OCI-M2 (cell line): ENCODE measurements at regions not wholly inside any gene's neighbourhood (a gene's known extent, or its start where the extent isn't known, plus 50 kb on each side); places are given as distances from the start of the nearest gene placed in this dataset.
"Not testable (repeated sequence)": the region's sequence is repeated elsewhere in the genome, so short reads cannot be mapped to it uniquely, and the experiment has no call there.

Experiments used
- DNase-seq: peaks from one replicate; lab custom pipeline; 2025; ENCODE audit not compliant: unreplicated experiment; lab: John Stamatoyannopoulos, UW

DNA sequence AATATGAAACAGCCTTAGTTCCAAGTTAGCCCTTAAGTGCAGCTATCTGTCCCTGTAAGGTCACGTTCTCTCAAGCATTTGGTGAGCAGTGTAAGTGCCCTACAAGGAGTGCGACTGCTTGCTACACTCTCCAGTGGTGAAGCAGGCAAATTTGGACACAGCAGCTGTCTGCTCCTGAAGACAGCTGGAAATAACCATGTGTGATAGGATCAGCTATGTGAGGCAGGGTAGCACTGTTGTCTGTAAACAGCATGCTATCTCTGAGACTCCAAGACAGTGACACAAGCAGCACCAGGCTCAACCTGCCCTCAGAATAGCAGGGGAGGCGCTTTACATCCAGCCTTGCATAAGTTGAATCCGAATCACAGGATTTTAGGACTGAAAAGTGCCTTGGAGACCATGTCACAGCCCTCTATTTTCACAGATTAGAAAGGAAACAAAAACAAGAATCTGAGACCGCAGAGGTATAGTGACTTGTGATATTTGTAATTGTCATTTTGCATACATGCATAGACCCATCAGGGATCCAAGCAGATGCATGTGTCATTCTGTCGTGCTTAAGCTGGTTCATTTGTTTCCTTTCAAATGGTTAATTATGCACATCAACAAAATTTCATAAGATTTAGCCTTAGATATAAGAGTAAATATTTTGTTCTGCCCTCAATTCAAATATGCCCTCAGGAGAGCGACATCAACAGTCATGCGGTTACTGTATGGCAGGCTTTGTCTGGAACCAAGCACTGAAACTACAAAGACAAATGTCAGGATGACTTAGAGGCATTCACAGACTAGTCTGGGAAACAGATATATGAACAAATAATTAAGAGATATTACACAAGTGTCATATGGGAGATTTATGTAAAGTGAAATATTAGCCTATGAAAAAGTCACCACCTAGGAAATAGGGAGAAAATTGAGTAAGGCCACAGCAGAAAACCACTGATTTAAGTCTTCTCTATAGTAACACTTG lies 134.9 kb upstream of the NRIP1 start:
- no peak for DNase-seq

DNA sequence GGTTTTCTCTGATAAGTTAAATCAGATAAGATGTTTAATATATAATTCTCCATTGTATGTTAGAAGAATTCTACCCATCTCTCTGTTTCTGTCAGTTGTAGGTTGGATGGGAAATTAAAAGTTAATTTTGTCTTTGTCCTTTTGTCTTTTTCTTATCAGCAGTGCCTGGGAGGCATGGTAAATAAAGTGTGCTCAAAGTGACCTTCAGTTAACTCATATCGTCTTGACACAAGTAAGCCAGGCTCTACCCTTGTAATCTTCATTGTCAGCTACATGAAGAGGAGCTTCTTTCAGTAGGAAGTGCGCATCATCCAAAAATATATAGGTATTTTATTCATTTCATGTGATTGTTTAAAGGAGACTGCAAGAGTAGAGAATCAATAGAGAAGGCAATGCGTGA lies 138.9 kb upstream of the NRIP1 start:
- DNase-seq: no peak

DNA sequence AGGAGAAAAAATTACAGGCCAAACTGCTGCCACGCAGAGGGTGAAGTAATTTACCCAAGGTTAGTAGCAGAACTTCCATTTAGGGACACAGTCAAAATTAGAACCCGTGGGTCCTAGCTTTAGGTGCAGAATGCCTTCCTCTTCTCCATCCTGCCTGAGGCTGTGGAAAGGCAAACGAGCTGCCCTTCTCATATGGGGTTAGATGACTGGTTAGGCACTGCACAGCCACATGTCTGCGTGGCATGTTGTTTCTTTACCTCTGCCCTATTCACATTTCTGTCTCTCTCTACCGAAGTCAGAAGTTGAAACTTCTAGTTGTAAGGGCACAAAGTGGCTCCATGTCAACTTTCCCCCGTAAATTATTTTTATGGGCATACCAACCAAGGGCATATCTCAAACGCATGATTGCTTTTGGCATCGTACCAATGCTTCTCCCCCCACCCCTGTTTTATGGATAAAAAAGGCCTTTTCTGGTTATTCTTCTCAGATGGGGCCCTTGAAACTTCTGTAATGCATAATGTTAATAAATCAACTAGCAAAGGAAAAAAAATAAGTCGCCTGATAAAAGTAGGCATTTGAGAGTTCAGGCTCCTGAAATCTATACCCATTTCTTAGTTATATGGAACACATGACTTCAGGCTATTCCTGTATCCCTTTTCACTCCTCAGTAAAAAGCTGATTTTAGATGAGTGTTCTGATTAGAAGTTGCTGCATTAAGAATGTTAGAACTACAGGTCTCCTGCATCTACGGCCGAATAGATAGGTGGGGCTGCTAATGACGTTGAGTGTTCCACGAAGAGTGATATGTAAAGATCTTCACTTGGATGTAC lies 139.6 kb upstream of the NRIP1 start:
- DNase-seq: no peak

DNA sequence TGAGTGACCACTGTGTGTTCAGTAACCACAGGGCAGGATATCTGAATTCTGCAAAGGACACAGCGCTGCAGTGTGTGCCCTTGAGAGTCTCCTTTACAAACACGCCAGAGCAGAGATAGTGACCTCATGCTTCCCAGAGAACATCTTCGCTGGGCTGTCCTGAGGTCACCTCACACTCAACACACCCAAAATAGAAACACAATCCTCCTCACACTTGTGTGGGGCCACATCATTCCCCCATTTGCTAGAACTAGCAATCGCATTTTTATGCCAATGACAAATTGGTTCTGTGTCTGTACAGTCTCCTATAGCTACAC lies 140.1 kb upstream of the NRIP1 start:
- no peak for DNase-seq

DNA sequence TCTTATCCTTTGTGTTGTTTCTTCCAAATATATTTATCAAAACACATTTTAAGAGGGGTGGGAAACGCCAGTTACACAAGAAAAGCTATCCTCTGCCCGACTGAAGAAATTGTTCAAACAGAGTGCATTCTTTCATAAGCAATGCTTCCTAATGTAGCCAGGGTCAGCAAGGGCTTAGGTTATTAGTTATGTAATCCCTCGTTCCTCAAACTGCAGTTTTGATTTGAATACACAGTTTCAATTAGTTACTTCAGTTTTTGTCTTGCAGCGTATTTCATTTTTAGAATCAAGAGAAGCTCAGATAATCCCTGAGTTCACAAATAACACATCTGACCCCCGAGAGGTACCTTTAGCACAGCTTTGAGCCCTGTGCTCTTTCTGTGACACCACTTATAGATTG lies 141.7 kb upstream of the NRIP1 start:
- DNase-seq: no peak

DNA sequence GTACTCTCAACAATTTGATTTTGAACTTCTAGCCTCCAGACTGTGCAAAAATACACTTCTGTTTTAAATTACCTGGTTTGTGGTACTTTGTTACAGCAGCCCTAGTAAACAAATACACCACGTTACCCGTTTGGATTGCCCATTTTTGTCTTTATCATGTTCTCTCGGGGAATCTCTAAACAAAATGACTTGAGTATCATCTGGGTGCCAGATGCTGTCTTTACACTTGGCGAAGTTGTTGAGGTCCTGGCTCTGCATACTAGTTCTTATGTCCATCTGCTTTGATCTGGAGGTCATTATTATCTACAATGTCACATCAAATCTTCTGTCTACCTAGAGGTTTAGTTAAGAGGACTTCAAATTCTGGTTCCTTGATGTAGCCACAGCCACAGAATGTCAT lies 142.4 kb upstream of the NRIP1 start:
- DNase-seq: no peak

DNA sequence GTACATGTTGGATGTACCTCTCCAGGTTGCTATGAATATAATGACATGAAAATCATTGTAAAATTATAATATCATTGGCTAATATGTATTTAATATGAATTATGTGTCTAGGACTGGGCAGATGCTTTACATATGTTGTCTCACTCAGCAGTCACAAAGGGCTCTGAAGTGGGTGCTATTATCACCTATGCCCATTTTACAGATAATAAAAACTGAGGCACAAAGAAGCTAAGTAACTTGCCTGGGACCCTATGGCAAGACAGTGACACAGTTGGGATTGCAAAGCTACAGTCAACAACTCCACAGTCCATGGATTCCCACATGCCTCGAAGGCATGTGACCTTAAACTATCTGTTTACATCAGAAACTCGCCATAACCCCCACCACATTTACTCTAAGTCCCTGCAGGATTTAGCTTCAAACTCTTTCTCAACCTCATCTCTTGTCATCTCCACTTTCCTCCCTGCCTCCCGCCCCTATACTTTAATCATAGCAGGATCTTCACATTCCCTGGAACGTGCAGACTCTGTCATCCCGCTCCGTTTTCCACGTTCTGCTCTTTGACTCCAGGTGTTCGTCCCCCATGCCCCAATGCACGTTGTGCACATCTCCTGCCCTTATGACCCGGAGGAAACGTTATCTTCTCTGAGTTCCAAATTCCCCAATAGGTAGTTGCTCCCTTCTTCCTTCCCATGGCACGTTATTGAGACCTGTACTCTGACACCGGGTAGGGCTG lies 143.0 kb upstream of the NRIP1 start:
- no peak for DNase-seq

DNA sequence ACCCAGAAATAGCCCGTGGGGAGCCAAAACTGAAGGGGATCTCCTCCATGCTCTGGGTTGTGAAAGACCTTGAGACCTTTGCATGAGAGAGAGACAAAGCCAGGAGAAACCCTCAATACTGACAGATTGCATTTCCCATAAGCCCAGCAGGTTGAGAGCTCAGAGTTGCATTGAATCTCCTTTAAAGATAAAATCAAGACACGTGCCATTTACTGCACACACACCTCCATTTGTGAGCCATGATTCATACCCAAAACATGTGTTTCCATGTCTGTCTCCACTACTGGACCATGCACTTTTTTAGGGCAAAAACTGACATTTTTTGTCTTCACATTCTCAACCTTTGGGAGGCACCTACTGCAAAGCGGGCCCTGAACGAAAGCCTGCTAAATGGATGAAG lies 144.0 kb upstream of the NRIP1 start:
- no peak for DNase-seq

DNA sequence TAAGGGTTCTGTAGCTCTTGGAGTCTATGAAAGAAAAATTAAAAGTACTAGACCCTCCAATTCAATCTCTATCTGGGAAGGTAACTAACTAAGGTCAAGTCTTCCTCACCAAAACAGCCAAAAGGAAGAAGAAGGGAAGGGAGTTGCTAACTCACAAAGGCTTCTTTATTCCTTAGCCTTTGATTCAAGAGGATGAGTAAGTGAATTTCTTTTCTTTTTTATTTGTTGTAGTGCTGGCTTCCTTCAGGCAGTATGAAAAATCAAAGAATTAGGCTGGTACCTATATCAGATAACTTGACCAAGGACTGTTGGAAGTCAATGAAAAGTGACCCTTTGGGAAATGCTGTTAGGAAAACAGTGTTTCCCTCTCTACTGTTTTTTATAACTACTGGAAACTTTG lies 144.4 kb upstream of the NRIP1 start:
- DNase-seq: no peak

DNA sequence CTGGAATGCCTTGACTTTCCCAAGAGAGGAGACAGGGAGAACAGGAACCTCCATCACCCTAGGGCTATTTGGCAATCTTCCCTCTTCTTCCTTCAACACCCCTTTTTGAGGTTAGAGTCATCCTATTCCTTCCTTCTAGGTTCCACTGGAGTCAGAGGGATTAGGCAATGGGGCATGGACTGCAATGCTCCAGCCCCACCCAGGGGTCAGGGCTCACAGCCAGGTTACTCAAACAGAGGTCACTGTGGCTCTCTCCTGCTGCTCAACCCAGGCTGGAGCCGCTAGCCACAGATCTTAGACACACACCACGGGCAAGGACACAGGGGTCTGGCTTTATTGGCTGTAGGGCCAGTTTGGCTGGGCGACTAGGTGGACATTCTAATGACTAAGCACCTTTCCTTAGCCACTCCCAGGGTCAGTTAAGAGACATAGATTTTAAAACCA lies 145.5 kb upstream of the NRIP1 start:
- no peak for DNase-seq

DNA sequence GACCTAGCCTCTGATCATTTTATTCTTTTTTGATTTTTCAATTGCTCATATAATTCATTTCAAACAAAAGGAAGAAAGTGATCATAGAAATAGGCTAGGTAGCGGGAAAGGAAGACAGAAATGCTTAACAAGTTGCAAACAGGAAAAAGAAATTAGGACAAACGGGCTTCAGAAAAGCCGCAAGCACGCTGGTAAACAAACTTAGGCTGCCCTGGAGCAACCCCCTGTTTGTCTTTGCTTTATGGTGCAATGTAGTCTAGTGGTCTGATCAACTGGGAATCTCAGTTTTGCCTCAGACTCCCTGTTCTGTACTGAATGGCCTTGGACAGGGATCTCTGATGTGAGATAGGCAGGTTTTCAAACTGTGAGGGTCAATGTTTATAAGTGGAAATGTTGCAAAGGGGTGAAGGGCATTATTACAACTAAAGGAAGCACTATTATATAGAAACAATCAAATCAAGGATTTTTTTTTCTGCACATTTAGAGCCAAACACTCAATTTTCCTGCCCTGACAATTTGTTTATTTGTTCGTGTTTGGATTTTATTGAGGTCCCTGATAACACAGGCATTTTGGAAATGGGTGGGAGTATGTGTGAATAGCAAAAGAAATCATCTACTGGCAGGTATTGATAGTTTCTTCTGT lies 146.8 kb upstream of the NRIP1 start:
- no peak for DNase-seq

DNA sequence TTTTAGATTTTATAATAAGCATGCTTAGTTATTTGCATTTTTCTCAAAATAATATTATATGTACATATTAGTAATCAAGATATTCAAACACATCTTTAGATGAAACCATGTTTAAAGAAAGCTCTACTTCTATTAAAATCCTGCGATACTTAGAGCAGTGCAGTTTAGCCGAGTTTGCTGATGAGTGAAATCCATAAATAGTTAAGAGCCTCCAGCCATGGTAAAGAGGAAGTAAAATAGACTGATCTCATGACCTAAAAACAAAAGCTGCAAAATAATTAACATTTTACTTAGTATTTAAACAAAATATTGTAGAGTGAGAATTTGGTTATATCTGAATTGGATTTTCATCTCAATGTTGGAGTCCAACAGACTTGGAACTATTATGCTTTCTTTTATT lies 147.4 kb upstream of the NRIP1 start:
- DNase-seq: no peak

DNA sequence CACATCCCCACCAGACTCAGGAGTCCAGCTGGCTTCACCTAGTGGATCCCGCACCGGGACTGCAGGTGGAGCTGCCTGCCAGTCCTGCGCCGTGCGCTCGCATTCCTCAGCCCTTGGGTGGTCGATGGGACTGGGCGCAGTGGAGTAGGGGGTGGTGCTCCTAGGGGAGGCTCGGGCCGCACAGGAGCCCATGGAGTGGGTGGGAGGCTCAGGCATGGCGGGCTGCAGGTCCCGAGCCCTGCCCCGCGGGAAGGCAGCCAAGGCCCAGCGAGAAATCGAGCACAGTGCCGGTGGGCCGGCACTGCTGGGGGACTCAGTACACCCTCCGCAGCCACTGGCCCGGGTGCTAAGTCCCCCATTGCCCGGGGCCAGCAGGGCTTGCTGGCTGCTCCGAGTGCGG lies 153.7 kb upstream of the NRIP1 start:
- DNase-seq: not testable (repeated sequence)

DNA sequence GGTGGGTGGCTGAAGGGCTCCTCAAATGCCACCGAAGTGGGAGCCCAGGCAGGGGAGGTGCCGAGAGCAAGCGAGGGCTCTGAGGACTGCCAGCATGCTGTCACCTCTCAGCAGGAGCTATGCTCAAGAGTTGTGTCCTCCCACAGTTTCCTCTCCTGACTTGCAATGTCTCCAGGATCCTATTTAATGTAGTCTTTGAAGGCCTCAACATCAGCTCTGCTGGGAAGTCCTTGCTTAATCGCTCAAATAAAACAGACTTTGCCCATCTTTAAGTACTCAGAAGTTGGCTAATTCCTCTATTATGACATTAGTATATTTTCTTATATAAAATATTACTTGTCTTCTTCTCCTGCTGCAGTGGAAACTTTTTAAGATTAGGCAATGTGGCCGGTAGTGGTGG lies 154.2 kb upstream of the NRIP1 start:
- no peak for DNase-seq

DNA sequence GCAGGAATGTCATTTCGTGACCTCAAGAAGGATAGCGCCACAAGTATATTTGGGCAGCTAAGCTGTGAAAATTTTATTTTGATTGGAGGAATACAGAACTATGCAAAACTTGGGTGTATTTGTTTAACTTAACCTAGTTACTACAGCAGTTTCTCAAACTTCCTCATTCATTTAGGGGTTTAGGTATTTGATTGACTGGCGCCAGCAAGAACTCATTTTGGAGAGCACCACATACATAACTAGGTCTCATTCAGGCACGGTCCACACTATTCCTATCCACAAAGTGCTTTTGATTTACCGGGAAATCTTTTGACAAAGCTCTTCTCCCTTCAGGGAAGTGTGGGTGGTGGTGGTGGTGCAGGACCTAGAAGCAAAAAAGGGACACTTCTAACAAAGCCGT lies 155.1 kb upstream of the NRIP1 start:
- no peak for DNase-seq

DNA sequence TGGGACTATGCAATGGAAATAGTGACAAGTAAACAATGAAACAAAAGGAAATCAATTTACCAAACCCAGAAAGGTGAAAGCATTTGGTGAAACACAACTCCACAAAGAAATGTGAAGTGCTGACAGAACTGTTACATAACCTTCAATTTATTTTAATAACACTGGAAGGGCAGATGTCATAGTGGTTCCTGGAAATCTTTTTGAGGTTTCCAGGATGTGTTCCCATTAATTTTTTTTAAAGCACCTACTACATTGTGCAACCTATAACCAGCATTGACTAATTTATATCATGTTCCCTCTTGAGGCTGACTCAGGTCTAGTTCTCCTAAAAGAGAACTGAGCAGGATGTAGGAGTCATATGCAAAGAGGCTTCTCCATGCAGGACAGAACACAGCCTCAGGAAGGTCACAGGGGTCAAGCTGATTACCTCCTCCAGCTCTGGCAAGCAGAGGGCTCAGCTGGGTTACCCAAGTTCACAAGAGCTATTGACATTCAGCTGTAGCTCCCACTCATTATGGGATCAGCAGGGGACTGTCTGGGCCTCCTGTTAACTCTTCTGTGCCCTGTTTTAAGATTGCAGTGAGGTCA lies 157.1 kb upstream of the NRIP1 start:
- DNase-seq: no peak

DNA sequence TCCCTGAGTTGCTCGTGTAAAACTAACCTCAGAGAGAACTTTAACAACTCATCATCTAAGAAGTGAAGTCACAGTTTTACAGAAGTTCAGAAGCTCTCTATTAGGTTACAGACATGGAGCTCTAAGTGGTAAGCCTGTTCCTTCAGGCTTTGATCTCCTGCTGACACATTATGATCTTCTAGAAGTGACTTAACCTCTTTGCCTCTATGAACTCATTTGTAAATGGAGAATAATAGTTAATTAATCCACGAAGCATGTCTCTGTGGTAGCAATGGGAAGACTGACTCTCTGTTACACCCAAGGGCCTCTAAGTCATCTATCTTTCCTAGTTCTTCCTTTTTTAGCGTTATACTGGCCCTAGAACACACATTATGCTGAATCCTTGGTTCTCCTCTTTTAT lies 157.9 kb upstream of the NRIP1 start:
- no peak for DNase-seq

DNA sequence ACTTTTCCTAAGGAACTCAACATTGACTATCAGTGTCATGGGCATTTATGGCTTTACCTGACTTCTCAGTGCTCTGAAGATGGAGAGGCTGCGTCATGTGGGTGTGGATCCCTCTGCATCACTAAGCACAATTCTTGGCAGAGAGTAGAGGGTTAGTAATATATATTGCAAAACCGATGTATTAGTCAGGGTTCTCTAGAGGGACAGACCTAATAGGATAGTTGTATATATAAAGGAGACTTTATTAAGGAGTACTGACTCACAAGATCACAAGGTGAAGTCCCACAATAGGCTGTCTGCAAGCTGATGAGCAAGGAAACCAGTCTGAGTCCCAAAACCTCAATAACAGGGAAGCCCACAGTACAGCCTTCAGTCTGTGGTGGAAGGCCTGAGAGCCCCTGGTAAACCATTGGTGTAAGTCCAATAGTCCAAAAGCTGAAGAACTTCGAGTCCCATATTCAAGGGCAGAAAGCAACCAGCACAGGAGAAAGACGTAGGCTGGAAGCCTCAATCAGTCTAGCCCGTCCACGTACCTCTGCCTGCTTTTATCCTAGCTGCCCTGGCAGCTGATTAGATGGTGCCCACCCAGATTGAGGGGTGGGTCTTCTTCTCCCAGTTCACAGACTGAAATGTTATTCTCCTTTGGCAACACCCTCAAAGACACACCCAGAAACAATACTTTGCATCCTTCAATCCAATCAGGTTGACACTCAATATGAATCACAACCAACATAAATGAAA lies 159.7 kb upstream of the NRIP1 start:
- no peak for DNase-seq

DNA sequence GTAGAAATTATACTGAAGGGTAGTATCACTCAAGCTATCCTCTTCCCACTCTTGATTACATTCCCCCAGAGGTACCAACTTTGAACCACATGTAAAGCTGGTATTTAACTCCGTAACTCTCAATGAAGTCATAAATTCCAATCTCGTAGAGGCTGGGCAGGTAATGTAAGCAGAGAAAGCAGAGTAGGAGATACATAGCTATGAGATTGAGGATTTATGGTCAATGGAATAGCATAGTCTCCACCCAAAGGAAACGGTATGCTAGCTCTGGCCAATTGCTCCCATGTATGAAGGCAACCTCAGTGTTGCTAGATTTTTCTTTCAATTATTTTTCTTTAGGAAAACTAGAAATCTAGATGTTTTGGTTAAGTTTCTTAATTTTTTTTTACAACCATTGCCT lies 163.1 kb upstream of the NRIP1 start:
- DNase-seq: no peak

DNA sequence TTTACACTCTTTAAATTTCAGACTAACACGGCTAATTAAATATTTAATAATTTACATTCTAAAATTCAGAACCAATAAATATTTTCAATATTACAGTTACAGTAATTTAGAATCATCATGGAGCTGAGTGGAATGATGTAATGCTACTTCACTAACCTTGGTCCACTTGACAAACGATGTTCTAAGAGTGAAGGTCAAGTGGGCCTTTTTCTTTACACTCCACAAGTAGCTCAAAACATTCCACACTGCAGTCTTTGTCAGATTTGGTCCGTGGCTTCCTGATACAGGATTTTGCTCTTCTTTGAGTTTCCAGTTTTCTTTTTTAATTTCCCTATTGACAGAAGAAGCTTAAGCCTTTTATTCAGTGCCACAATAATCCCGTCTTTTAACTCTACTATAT lies 164.6 kb upstream of the NRIP1 start:
- no peak for DNase-seq
